Fibroblast of the aortic adventitia (primary cell): ENCODE measurements at regions not wholly inside any gene's neighbourhood (a gene's known extent, or its start where the extent isn't known, plus 50 kb on each side); places are given as distances from the start of the nearest gene placed in this dataset.

Source experiments
- DNase-seq: peaks from one replicate; pipeline ENCODE4 v3.0.0-alpha.2; 2010; ENCODE audit warnings: low read depth
- H3K4me3 ChIP-seq: 2 replicates; pipeline ENCODE4 v1.5.1; 2011; ENCODE audit warnings: low read depth, mild to moderate bottlenecking, control low read depth, low read length, moderate library complexity
- CTCF ChIP-seq: IDR thresholded peaks from 2 replicates; pipeline ENCODE4 v1.5.1; 2011; ENCODE audit warnings: mild to moderate bottlenecking, low read length, control low read depth, inconsistent platforms; ENCODE audit not compliant: insufficient read depth

- DNase-seq, result no peak
- TF ChIP-seq CTCF, result no peak
- no peak overlapping the region for H3K4me3 ChIP-seq
Measured at GRCh38 chr9:109602987-109603386, 104.9 kb upstream of the PTPN3 start.

- peak; percentile 3 for DNase-seq
- no peak overlapping the region for H3K4me3 ChIP-seq
- TF ChIP-seq CTCF, result no peak
Measured at GRCh38 chr9:109604131-109604530, 106.0 kb upstream of the PTPN3 start.

GRCh38 chr9:109604781-109605180 lies 106.7 kb upstream of the PTPN3 start:
- H3K4me3 ChIP-seq, result no peak overlapping the region
- peak; percentile 15 for DNase-seq
- no peak for TF ChIP-seq CTCF

GRCh38 chr9:109609060-109609459 lies 111.0 kb upstream of the PTPN3 start:
- no peak for DNase-seq
- no peak overlapping the region for H3K4me3 ChIP-seq
- no peak for TF ChIP-seq CTCF

GRCh38 chr9:109616571-109617120 lies 118.5 kb upstream of the PTPN3 start:
- no peak for TF ChIP-seq CTCF
- DNase-seq, result no peak
- no peak overlapping the region for H3K4me3 ChIP-seq

GRCh38 chr9:109619310-109619709 lies 121.2 kb upstream of the PTPN3 start:
- no peak for TF ChIP-seq CTCF
- H3K4me3 ChIP-seq, result no peak overlapping the region
- no peak for DNase-seq

- no peak overlapping the region for H3K4me3 ChIP-seq
- TF ChIP-seq CTCF, result no peak
- no peak for DNase-seq
Measured at GRCh38 chr9:109624143-109624542, 126.0 kb upstream of the PTPN3 start.
